ENCODE measurements at regions not wholly inside any gene's neighbourhood (a gene's known extent, or its start where the extent isn't known, plus 50 kb on each side); places are given as distances from the start of the nearest gene placed in this dataset.

DNA sequence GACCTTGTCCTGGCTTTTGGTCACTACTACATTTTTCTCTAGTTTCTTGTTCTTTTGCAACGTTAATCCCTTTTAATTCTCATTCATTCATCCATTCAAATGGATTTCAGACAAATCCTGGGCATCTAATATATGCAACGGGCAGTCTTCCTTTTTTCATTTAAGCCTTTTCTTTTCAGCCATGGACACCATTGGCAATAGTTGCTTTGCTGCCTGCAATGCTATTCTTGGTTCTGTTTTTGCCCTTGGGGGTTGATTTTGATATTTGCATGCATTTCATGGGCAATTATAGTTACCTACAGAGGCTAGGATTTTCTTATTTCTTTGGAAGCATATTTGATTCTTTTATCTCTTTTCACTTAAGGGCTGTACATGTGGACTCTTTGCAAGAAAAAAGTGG, 180.5 kb upstream of the ARX start:
- WGBS, 2 experiments, result 60 to 83% methylated on average over 2 of the region's 2 CpGs
- Histone ChIP-seq H3K9me3 (ENCODE audit: control insufficient read depth, low read length) (no peaks in the 10 kb centered on the region), H3K36me3 (ENCODE audit: control insufficient read depth, insufficient read depth, low read length) (no peaks in the 10 kb centered on the region), H3K4me1 (ENCODE audit: control insufficient read depth, insufficient read depth, low read length) (no peaks in the 10 kb centered on the region), H3K27me3 (ENCODE audit: control insufficient read depth, insufficient read depth, low read length, poor library complexity, severe bottlenecking) (no peaks in the 10 kb centered on the region), H3K27ac (ENCODE audit: insufficient read depth, low read depth, low read length, poor library complexity, severe bottlenecking) (no peak overlapping the region), H3K4me3 (ENCODE audit: insufficient read depth, low read depth, low read length) (no peak overlapping the region)

DNA sequence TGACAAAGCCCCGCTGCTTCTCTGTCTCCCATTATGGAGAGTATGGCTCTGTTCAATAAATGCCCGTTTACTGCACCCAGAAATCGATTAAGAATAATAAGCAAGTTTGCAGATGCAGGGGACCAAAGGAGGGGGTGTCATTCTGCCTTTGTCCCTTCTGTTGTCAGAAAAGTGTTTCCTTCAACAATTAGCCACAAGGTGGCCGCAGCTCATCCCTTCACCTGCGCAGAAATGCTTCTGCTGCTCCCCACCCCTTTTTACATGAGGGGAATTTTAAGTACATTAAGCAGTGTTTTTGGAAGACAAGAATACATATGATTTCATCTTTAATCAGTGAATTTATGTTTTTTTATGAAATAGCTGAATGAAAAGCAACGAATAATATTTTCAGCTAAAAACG, 175.6 kb upstream of the ARX start:
- no peaks in the 10 kb centered on the region for H3K9me3 ChIP-seq (ENCODE audit: control insufficient read depth, low read length)
- 68 to 69% methylated on average over 5 to 7 of the region's 7 CpGs for WGBS, 2 experiments

GRCh38 chrX:25181775-25182174, 166.0 kb upstream of the ARX start:
- Histone ChIP-seq H3K27ac (ENCODE audit: insufficient read depth, low read depth, low read length, poor library complexity, severe bottlenecking) (no peak overlapping the region), H3K9me3 (ENCODE audit: control insufficient read depth, low read length) (no peaks in the 10 kb centered on the region), H3K36me3 (ENCODE audit: control insufficient read depth, insufficient read depth, low read length) (no peaks in the 10 kb centered on the region), H3K4me1 (ENCODE audit: control insufficient read depth, insufficient read depth, low read length) (no peaks in the 10 kb centered on the region), H3K27me3 (ENCODE audit: control insufficient read depth, insufficient read depth, low read length, poor library complexity, severe bottlenecking) (no peaks in the 10 kb centered on the region), H3K4me3 (ENCODE audit: insufficient read depth, low read depth, low read length) (no peak overlapping the region)
- WGBS, 2 experiments, result 86 to 92% methylated on average over 4 of the region's 4 CpGs

More for the DNA sequence above, 175.6 kb upstream of the ARX start:
- no peaks in the 10 kb centered on the region for H3K4me1 ChIP-seq (ENCODE audit: control insufficient read depth, insufficient read depth, low read length)
- H3K27ac ChIP-seq (ENCODE audit: insufficient read depth, low read depth, low read length, poor library complexity, severe bottlenecking), result no peak overlapping the region
- H3K27me3 ChIP-seq (ENCODE audit: control insufficient read depth, insufficient read depth, low read length, poor library complexity, severe bottlenecking), result no peaks in the 10 kb centered on the region
- H3K36me3 ChIP-seq (ENCODE audit: control insufficient read depth, insufficient read depth, low read length), result no peaks in the 10 kb centered on the region
- no peak overlapping the region for H3K4me3 ChIP-seq (ENCODE audit: insufficient read depth, low read depth, low read length)

DNA sequence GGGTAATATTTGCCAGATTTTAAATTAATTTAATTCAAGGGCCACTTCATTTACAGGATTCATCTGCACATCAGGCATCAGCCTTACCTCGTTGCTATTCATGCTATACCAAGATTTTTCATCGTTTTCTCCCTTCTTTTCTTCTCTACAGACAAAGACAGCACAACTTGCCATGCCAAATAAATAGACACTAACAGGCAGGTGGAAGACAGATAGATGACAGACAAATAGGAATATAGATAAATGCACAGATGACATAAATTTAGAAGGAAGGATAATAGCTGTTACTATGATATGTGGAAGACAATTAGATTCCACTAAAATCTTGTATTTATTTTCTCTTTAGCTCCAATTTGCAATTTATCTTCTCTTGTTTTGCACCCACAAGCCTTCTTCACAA, 164.5 kb upstream of the ARX start:
- H3K27ac ChIP-seq (ENCODE audit: insufficient read depth, low read depth, low read length, poor library complexity, severe bottlenecking), result no peak overlapping the region
- H3K27me3 ChIP-seq (ENCODE audit: control insufficient read depth, insufficient read depth, low read length, poor library complexity, severe bottlenecking), result no peaks in the 10 kb centered on the region
- 89 to 100% methylated on average over 1 to 2 of the region's 2 CpGs for WGBS, 2 experiments
- no peak overlapping the region for H3K4me3 ChIP-seq (ENCODE audit: insufficient read depth, low read depth, low read length)
- H3K4me1 ChIP-seq (ENCODE audit: control insufficient read depth, insufficient read depth, low read length), result no peaks in the 10 kb centered on the region
- H3K36me3 ChIP-seq (ENCODE audit: control insufficient read depth, insufficient read depth, low read length), result no peaks in the 10 kb centered on the region
- H3K9me3 ChIP-seq (ENCODE audit: control insufficient read depth, low read length), result no peaks in the 10 kb centered on the region

DNA sequence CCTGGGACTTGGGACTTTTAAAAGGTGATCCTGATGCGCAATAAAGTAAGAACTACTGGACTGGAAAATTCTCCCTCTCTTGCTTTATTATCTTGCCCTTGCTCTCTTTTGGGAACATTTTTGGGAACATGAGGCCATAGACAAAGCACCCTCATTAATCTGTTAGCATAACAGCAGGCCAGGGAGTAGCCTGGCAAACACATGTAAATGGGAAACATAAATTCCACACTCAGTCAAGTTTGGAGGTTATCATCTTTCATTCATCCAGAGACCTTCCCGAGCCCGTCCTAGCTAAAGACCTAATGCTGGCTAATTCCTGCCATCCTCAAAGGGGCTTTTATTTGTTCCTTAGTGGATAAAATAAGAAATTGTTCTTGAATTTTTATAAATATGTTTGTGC, 162.8 kb upstream of the ARX start:
- Histone ChIP-seq H3K4me1 (ENCODE audit: control insufficient read depth, insufficient read depth, low read length) (no peaks in the 10 kb centered on the region), H3K27me3 (ENCODE audit: control insufficient read depth, insufficient read depth, low read length, poor library complexity, severe bottlenecking) (no peaks in the 10 kb centered on the region), H3K36me3 (ENCODE audit: control insufficient read depth, insufficient read depth, low read length) (no peaks in the 10 kb centered on the region), H3K4me3 (ENCODE audit: insufficient read depth, low read depth, low read length) (no peak overlapping the region), H3K27ac (ENCODE audit: insufficient read depth, low read depth, low read length, poor library complexity, severe bottlenecking) (no peak overlapping the region), H3K9me3 (ENCODE audit: control insufficient read depth, low read length) (no peaks in the 10 kb centered on the region)
- 48 to 94% methylated on average over 1 to 3 of the region's 3 CpGs for WGBS, 2 experiments

- no peaks in the 10 kb centered on the region for H3K36me3 ChIP-seq (ENCODE audit: control insufficient read depth, insufficient read depth, low read length)
- no peaks in the 10 kb centered on the region for H3K9me3 ChIP-seq (ENCODE audit: control insufficient read depth, low read length)
- no peak overlapping the region for H3K4me3 ChIP-seq (ENCODE audit: insufficient read depth, low read depth, low read length)
- H3K27ac ChIP-seq (ENCODE audit: insufficient read depth, low read depth, low read length, poor library complexity, severe bottlenecking), result no peak overlapping the region
- 87 to 97% methylated on average over 5 of the region's 5 CpGs for WGBS, 2 experiments
- H3K27me3 ChIP-seq (ENCODE audit: control insufficient read depth, insufficient read depth, low read length, poor library complexity, severe bottlenecking), result no peaks in the 10 kb centered on the region
- no peaks in the 10 kb centered on the region for H3K4me1 ChIP-seq (ENCODE audit: control insufficient read depth, insufficient read depth, low read length)
Measured at GRCh38 chrX:25175743-25176142, 160.0 kb upstream of the ARX start.

DNA sequence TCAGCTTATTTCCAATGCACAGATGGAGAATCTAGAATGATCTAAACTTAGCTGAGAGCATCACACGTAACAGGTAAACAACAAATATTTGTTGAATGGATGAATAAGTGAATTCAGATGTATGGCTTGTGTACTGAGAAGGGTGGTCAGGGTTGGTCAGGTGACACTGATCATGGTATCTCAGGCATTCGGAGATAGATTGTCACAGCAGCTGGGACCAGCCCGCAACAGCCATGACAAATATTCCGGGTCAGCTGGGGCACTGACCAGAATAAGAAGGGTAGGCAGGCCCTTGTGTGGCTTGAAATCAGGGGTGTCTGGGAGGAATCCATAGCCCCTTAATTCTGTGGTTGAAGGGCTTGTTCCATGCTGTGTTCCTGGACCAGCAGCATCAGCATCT, 159.4 kb upstream of the ARX start:
- 92% methylated on average over 4 of the region's 4 CpGs for WGBS, 2 experiments
- Histone ChIP-seq H3K4me1 (ENCODE audit: control insufficient read depth, insufficient read depth, low read length) (no peaks in the 10 kb centered on the region), H3K36me3 (ENCODE audit: control insufficient read depth, insufficient read depth, low read length) (no peaks in the 10 kb centered on the region), H3K9me3 (ENCODE audit: control insufficient read depth, low read length) (no peaks in the 10 kb centered on the region), H3K27me3 (ENCODE audit: control insufficient read depth, insufficient read depth, low read length, poor library complexity, severe bottlenecking) (no peaks in the 10 kb centered on the region), H3K27ac (ENCODE audit: insufficient read depth, low read depth, low read length, poor library complexity, severe bottlenecking) (no peak overlapping the region), H3K4me3 (ENCODE audit: insufficient read depth, low read depth, low read length) (no peak overlapping the region)

DNA sequence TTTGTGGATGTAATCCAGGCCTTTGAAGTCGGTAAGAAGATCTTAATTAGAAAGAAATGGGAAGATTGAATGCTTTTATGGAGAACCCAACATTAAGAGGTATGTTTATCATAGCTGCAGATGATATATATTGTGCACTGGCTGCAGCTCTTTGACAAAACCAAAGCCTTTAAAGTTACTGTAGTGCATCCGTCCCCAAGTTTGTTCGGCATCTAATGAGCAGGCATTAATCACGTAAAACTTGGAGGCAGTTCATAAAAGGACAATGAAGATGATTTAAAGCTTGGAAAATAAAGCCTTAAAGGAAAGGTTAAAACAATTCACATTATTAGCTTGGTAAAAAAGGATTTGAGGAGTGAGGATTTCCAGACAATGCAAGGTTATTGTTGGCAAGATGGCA, 150.8 kb upstream of the ARX start:
- Histone ChIP-seq H3K9me3 (ENCODE audit: control insufficient read depth, low read length) (no peaks in the 10 kb centered on the region), H3K27me3 (ENCODE audit: control insufficient read depth, insufficient read depth, low read length, poor library complexity, severe bottlenecking) (no peaks in the 10 kb centered on the region), H3K4me3 (ENCODE audit: insufficient read depth, low read depth, low read length) (no peak overlapping the region), H3K27ac (ENCODE audit: insufficient read depth, low read depth, low read length, poor library complexity, severe bottlenecking) (no peak overlapping the region), H3K4me1 (ENCODE audit: control insufficient read depth, insufficient read depth, low read length) (no peaks in the 10 kb centered on the region), H3K36me3 (ENCODE audit: control insufficient read depth, insufficient read depth, low read length) (no peaks in the 10 kb centered on the region)
- WGBS, 2 experiments, result 96 to 97% methylated on average over 4 of the region's 4 CpGs

DNA sequence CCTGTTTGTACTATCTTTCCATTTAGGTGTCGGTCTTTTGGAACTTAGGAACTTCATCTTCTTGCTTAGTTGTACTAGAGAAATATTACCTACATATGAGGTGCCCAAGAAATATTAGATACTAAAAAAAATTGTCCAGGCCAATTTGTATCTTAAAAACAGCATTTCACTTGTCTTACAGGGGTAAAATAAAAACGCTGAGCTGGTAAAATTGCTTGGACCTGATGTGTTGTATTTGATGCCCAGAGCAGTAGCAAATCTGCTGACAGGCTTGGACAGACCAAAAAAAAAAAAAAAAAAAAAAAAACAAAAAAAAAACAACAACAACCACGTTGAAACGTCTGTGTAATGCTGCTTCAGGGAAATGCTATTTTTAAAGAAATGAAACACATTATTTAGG, 150.4 kb upstream of the ARX start:
- 95% methylated on average over 3 of the region's 4 CpGs; no CpG with 5 or more reads in 1 of the 2 experiments for WGBS, 2 experiments

GRCh38 chrX:25158635-25159034, 142.9 kb upstream of the ARX start:
- Histone ChIP-seq H3K4me3 (ENCODE audit: insufficient read depth, low read depth, low read length) (no peak overlapping the region), H3K9me3 (ENCODE audit: control insufficient read depth, low read length) (no peaks in the 10 kb centered on the region), H3K27ac (ENCODE audit: insufficient read depth, low read depth, low read length, poor library complexity, severe bottlenecking) (no peak overlapping the region), H3K27me3 (ENCODE audit: control insufficient read depth, insufficient read depth, low read length, poor library complexity, severe bottlenecking) (no peaks in the 10 kb centered on the region), H3K4me1 (ENCODE audit: control insufficient read depth, insufficient read depth, low read length) (no peaks in the 10 kb centered on the region), H3K36me3 (ENCODE audit: control insufficient read depth, insufficient read depth, low read length) (no peaks in the 10 kb centered on the region)
- WGBS, 2 experiments, result 92 to 100% methylated on average over 1 to 2 of the region's 2 CpGs

More for the DNA sequence above, 150.4 kb upstream of the ARX start:
- no peak overlapping the region for H3K27ac ChIP-seq (ENCODE audit: insufficient read depth, low read depth, low read length, poor library complexity, severe bottlenecking)
- no peaks in the 10 kb centered on the region for H3K27me3 ChIP-seq (ENCODE audit: control insufficient read depth, insufficient read depth, low read length, poor library complexity, severe bottlenecking)
- H3K4me1 ChIP-seq (ENCODE audit: control insufficient read depth, insufficient read depth, low read length), result no peaks in the 10 kb centered on the region
- H3K36me3 ChIP-seq (ENCODE audit: control insufficient read depth, insufficient read depth, low read length), result no peaks in the 10 kb centered on the region
- no peak overlapping the region for H3K4me3 ChIP-seq (ENCODE audit: insufficient read depth, low read depth, low read length)
- H3K9me3 ChIP-seq (ENCODE audit: control insufficient read depth, low read length), result no peaks in the 10 kb centered on the region

GRCh38 chrX:25156832-25157231, 141.1 kb upstream of the ARX start:
- Histone ChIP-seq H3K27me3 (ENCODE audit: control insufficient read depth, insufficient read depth, low read length, poor library complexity, severe bottlenecking) (no peaks in the 10 kb centered on the region), H3K27ac (ENCODE audit: insufficient read depth, low read depth, low read length, poor library complexity, severe bottlenecking) (no peak overlapping the region), H3K9me3 (ENCODE audit: control insufficient read depth, low read length) (no peaks in the 10 kb centered on the region), H3K36me3 (ENCODE audit: control insufficient read depth, insufficient read depth, low read length) (no peaks in the 10 kb centered on the region), H3K4me3 (ENCODE audit: insufficient read depth, low read depth, low read length) (no peak overlapping the region), H3K4me1 (ENCODE audit: control insufficient read depth, insufficient read depth, low read length) (no peaks in the 10 kb centered on the region)
- 89 to 100% methylated on average over 2 to 3 of the region's 3 CpGs for WGBS, 2 experiments

All from ectodermal cell (in vitro differentiated cells).